NCI-H2081 treated with DMSO at 0.1 percent for 48 hours (cell line): ENCODE measurements at regions not wholly inside any gene's neighbourhood (a gene's known extent, or its start where the extent isn't known, plus 50 kb on each side); places are given as distances from the start of the nearest gene placed in this dataset.
A peak's percentile ranks its signal among the peaks of the same experiment; 100 is the strongest.

ENCODE experiments used
- DNase-seq: peaks from one replicate; lab custom pipeline; 2025; lab: John Stamatoyannopoulos, UW

DNA sequence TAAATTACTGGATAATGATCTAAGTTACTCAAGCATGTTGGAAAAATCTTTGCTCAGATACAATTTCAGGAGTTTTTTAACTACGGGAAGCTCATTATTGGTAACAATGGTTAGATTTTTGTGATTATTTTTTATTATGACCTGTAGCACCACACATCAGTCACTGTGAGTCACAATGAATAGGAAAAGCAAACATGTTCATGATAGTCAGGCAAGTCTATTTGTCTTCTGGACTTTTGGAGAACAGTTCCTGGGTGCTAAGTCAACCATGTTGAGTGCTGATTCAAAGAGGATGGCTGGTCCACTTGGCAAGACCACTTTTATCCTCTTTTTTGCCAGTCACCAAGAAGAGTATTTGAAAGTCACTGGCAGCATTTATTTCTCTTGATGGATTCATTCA, 403.2 kb downstream of the KIF4B start:
- no peak for DNase-seq

DNA sequence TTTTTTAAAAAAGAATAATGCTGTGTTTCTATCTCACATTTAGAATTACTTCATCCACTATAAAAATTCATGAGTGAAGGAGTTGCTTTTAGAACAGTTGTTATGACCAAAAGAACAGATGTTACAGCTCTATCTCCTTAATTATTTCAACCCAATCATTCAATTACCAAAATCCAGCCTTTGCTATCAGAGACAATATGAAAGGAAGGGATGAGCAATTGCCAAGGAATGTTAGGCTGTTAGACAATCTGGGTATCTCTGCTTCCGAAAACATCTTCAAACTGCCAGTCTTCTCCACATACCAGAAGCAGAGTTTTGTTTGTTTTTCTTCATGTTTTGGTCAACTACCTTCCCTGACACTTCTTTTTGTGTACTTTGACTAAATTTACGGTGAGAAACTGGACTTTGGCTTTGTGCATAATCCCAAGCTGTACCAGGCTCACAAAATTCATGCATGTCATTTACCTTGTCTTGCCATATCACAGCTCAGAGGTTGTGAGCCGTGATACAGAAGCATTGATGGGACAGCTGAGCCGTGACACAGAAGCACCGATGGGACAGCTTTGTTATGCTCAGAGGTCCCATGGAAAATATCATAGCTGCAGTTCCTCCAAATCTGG, 405.5 kb downstream of the KIF4B start:
- DNase-seq = no peak

DNA sequence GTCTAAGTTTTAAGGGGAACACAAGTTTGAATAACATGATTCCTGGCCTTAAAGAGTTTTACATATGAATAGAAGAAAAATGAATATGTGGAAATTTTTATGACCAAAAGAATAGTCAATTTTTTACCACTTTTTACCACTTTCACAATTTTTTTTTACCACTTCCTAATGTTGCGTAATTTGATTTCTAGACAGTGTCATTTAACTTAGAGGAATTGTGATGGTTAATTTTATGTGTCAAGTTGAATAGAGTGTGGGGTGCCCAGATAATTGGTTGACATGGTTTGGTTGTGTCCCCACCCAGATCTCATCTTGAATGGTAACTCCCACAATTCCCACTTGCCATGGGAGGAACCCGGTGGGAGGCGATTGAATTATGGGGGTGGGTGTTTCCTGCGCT, 416.6 kb downstream of the KIF4B start:
- no peak for DNase-seq

DNA sequence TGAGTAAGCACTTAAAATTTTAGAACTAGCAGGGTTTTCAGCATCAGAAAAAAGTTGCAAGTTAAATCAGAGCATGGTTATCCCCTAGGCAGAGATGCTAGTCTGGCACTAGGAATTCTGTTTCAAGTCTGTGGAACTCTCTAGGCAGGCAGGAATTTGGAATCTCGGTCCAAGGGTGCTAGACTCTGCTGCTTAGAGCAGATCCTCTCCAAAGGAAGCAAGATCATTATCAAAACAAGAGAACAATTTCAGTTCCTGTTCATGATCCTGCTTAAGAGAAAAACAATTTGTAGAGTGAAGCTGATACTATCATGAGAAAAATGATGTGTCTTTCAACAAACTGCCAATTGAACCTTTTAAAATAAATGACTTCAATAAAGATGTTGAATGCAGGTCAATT, 420.7 kb downstream of the KIF4B start:
- no peak for DNase-seq

DNA sequence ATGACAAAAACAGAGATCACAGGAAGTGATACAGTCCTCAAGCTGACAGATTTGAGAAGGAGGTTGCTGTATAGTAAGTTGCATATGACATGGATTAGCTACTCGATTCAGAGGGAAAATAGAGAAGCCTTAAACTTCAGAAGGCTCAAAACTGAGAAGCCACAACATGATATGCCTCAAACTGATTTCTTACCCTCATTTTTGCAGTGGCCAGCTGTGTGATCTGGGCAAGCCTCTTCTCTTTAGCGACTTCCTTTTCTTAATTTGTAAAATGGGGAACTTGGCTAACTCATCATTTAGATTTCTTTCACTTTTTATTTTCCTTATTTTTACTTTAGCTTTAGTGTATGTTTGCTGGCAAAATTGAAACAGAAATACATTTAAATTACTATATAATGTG, 421.1 kb downstream of the KIF4B start:
- DNase-seq = no peak

DNA sequence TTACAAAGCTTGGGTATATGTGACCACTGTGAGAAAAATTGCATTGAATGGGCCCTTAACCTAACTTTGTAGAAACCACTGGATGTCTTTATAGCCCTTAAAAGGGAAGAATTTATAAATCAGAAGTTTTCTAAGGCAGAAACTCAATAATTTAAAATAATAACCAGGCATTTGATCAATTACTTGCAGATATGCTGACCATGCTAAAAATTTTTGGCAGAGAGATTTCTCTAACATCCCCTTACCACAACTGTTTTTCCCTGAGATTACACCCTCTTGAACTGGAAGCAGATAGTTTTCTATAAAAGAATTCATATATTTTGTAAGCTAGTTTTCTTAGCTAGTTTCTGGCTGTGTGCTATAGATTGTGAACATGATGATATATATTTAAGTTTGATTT, 428.3 kb downstream of the KIF4B start:
- DNase-seq = no peak

DNA sequence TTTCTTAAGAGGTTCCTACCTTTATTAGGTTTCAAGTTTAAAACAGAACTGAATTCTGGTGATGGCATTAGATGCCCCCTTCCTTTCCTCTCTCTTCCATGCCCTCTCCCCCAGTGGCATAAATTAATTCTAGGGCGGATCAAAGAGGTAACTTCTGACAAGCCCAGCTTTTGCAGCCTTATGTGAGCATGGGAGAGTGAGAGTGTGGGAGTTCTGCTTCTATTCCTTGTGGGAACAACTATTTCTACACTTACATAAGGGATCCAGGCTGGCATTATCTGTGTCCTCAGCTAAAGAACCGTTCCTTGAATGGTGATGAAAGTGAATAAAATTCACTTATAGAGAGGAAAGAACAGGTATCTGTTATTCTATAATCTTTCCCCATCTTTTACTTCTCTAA, 437.6 kb downstream of the KIF4B start:
- no peak for DNase-seq

DNA sequence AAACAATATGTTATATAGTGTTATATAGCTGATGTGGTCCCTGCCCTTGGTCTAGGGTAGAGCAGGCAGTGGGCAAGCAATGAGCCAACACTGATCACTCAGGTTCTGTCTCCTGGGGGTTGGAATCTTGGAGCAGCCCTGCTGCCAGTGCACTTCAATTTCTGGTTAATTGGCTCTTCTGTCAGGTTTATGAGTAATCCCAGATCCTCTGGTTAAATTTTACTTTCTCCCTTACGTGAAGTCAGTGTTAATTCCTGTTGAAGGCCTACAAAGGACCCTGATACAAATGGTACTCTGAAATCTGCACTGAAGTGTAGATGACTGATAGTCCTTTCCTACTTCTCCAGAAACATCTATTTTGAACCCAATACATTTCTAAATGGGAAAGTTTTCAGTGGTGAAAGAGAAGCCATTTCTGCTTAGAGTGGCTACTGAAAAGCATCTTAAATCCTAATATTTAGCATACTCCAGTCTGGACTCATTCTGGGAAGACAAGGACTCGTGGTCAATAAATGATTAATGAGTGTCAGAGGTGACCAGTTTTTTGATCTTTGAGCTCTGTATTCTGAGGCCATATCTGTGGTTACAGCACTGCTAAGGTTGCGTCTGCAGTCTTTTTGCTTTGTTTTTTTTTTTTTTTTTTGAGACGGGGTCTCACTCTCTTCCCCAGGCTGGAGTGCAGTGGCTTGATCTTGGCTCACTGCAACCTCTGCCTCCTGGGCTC, 442.4 kb downstream of the KIF4B start:
- no peak for DNase-seq

DNA sequence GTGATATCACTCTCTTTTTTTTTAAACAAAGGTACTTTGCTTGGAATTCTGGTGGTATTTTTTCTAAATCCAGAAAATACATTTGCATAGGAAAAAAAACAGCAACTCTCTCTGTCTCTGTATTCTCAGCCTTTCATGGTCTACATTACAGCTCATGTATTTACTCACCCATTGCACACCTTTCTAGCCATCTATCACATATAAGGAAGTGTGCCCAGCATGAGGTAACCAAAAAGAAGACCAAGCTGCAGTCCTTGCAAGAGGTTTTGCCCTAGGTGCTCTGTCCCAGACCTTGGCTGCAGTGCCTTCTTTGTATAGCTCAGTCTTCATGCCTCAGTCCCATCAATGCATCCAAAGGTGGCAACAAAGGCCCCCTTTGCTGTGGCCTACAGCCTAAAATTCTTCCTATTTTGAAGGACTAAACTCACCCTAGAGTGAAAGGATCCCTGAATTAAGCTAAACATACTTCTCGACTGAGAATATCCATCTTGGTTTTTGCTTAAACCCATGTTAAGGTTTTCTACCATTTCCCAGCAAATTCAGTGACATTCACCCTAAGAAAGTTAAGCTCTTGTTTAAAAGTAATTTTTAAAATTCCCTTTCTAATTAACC, 446.4 kb downstream of the KIF4B start:
- no peak for DNase-seq

DNA sequence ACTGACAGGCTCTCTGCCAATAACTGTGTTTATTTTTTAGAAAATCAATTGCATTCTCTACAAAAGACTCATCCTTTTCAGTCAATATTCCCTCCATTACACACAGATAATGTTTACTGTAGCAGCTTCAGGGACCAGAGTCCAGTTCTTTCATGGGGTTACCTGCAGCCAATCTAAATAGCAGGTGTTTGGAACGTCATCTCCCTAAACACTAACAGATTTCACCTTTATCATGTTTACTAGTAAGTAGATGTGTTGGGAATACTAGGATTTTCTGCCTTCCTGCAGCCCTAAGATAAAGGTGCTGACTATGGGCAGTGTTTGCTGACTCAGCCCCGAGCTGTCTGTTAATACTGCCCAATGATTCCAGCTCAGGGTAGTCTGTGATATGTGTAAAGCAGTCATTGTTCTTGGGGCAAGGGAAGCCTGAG, 447.0 kb downstream of the KIF4B start:
- no peak for DNase-seq

DNA sequence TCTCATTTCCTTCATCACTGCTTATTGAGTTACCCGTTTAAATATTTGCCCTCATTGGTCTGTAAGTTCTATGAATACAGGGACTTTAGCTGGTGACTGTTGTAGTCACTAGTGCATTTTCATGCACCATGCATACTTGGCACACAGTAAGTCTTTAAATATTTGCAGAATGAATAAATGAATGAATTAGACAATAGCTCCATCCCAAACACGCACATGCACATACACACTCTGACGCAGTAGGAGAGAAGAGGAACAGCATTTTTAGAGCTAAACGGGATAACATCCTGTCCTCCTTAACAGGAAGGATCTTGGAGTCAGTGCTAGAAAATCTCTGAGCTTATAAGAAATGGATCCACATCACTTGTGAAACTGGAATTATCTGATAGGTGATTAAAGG, 447.7 kb downstream of the KIF4B start:
- no peak for DNase-seq

DNA sequence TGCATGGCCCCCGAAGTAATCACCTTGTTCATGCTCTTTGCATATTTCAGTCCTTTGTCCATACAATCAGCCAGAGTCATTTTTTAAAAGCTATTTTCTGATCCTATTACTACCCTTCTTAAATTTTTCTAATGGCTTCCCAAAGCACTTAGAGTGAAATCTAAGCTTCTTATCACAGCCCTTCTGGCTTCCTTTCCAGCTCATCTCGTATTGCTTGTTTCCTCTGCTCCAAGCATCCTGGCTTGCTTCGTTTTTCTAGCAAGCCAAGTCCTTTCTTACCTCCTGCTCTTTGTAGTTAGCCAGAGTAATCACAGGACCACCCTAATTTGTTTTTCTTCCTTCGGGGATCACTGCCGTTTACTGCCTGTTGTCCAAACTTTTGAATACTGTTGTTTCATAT, 453.3 kb downstream of the KIF4B start:
- no peak for DNase-seq

DNA sequence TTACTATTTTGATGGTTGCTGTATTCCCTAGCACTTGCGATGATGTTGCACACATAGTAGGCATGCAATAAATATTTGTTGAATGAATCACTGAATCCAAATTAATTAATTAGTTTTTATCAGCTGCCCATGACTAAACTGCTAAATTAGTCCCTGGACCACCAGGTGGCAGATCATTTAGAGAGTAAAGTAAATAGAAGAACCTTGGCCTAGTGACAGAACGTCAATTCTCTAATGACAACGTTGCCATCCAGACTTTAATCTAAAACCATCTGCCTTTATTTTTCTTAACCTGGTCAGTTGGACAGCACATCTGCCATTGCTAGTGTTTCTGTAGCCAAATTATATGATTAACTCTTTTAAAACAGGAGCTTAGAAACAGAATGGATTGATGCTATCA, 457.5 kb downstream of the KIF4B start:
- DNase-seq = peak; percentile 36

DNA sequence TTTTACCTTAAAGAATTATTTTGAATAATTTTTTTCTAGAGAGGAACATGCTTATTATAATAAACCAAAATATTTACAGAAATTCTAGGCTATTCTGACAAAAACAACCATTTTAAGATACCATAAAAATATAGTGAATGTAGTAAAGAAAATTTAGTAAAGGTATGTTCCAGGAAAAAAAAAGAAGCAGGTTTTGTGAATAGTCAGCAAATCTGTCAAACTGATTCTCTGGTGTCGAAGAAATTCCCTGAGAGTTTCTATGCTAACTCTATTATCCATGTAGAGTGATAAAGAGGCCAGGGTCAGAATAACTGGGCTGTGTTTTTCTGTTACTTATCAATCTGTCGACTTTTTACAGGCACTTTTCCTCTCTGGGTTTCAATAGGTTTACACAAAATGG, 459.2 kb downstream of the KIF4B start:
- DNase-seq = no peak

DNA sequence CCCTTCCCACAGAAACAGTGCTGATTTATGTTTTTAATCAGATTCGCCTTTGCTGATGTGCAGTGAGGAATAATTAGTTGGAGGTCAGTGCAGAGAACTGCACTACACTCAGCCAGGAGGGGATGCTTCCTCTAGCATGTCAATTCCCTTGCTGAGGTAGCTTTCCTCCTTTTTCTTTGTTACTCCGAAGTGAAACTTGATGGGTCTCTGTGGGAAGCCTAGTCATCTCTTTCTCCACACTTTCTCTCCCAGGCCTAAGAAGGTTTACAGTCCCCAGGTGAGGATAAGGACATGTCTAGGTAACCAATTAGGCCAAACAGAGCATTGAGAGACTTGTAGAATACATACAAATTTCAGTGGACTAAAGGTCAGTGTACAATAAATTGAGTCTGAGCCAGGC, 461.8 kb downstream of the KIF4B start:
- no peak for DNase-seq

DNA sequence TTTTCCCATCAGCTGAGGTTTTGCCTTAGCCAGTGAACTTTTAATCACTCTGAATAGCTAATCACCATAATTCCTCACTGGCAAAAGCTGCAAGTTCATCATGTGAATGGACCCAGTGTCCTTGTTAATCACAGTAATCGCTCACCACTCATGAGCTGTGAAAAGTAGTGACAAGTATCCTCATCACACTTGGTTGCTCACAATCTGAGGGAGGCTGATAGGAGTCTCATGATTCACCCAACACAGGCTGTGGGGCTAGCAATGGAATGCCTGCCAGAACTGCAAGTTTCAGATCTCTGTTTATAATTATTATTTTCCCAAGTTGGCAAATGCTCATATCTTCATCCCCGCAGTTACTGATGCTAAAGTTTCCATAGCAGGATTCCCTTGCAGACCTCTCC, 467.2 kb downstream of the KIF4B start:
- no peak for DNase-seq

DNA sequence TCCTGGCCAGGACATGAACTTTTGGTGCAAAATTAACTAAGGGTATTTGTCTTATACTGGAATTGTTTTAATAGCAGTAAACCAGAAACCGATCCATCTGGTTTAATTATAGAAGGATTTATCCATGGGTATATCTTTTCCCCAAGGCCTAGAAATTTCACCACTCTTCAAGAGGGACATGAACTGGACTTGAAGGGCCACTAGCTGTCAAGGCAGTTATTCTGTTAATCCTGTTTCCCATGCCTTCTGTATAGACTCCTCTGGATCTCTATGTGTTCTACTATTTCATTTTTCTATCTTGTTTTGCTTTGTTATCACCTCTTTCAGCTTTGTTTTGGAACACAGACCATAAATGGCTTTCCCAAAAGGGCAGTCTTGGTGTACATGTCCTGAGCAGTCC, 467.6 kb downstream of the KIF4B start:
- no peak for DNase-seq

DNA sequence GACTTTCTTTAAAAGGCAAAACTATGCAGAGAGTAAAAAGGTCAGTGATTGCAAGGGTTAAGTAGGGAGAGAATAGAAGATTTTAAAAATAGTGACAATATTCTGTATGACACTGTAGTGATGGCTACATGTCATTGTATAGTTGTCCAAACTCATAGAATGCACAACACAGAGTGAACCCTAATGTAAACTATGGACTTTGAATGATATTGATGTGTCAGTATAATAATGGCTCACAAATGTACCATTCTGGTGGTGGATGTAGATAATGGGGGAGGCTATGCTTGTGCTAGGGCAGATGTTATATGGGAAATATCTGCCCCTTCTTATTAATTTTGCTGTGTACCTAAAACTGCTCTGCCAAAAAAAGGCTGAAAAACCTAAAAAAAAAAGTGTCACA, 468.9 kb downstream of the KIF4B start:
- no peak for DNase-seq

DNA sequence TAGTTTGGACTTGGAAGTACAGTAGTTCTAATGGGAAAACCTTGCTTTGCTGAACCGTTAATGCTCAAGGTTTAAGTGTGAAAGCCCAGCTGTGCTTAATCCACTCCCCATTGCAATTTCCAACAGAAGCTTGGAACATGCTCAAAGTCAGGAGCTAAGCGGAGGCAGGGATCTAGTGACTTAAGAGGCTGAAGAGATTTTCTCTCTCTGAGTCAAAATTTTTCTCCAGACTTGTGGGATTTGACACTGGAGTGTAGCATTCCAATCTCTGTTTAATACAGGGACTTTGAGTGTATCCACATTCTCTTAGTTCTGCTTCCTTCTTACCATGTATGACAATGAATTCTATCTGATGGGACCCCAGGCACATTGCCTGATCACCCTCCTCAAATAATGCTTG, 471.8 kb downstream of the KIF4B start:
- DNase-seq = no peak

DNA sequence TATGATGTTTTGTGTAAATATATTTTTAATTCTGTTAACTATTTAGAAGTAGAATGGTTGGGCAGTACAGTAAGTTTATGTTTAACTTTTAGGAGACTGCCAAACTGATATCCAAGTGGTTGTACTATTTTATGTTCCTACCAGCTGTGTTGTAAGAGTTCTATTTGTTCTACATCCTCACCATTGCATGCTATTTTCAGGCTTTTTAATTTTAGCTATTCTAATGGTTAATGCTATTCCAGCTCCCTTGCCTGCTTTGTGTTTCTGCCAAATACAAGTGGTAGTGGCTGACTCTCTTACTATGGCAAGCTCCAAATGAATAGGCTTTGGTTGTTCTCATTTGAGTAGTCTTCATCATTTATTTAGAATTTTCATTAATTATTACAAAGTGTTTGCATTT, 476.4 kb downstream of the KIF4B start:
- no peak for DNase-seq

DNA sequence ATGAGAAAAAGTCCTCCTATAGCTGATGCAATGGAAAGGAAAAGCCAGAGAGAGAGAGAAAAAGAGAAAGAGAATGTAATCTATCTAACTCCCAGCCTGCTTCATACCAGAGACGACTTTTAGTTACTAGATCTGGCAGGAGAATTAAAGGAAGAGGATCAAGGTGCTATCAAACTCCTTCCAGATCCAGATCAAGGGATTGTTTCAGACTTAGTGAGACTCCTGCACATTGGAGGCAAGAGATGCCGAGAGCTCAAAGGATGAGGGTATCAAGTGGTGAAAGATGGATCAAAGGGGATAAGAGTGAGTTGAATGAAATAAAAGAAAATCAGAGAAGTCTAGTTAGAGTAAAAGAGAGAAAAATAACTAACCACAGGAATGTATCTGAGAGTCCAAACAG, 478.6 kb downstream of the KIF4B start:
- DNase-seq = no peak

DNA sequence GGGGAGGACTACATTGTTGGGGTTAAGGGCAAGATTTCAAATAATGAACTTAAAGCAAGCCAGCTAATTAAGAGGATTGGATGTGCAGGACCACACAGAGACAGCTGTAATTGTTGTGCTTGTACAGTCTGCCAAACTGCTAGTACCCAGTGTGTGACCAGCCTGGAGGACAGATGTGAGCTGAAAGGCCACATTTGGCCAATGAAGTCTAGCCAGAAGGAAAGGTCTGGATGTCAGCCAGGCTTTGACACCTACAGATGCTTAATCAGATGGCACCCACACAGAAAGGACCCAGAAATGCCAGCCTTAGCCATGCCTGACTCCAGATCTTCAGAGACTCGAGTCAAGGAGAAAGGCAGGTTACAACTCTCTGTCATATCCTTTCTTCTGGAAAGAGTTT, 491.1 kb downstream of the KIF4B start:
- DNase-seq = no peak

DNA sequence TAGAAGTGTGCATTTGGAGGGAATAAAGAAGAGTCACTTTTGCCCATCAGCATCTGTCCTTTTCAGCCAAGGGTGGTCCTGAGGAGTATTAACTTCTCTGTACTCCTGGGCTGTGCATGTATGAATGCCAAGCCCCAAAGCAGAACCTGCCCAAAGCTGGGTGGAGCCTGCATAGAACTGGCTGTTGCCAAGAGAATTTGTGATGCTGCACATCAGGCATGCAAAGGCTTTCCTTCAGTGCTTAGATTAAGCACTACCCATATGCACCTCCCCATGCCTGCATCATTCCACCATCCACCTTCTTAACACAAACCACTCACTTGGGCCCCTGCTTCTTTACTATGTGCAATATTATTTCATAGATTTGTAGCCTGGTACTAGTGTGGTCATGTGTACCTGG, 493.8 kb downstream of the KIF4B start:
- no peak for DNase-seq

DNA sequence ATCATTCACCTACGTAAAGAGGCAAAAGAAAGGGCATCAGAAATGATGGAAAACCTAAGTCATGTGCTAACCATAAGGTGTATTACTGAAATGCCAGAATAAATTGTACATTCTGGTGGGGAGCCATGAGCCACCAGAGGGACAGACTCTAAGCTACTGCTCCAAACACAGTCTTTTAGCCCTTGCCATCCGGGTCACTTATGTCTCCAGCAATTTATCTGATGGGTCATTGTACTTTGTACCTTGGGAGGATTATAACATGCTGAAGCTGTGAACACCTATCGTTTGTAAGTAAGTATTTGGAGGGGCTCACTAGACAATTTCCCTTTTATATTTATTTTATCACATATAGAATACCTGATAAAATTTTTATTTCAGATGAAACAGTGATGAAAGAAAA, 495.1 kb downstream of the KIF4B start:
- DNase-seq = no peak
